Vagina (tissue), 2 donors: ENCODE measurements at regions not wholly inside any gene's neighbourhood (a gene's known extent, or its start where the extent isn't known, plus 50 kb on each side); places are given as distances from the start of the nearest gene placed in this dataset.

ENCODE experiments used
- CTCF ChIP-seq, 3 experiments: fragments of 450-650 bp in 2 of 3; fragments of 200-600 bp in 1 of 3; sonication (generic) in 1 of 3; IDR thresholded peaks; one replicate each; pipeline ENCODE4 v1.5.1; 2017 to 2019; ENCODE audit warnings: antibody characterized with exemption in 3 of 3, mild to moderate bottlenecking in 2 of 3, moderate library complexity in 2 of 3
- POLR2AphosphoS5 ChIP-seq, 2 donors: sonication (generic); formaldehyde crosslinking; IDR thresholded peaks; one replicate each; pipeline ENCODE4 v1.9.0; 2017; ENCODE audit warnings: antibody characterized with exemption in 2 of 2, mild to moderate bottlenecking in 2 of 2, low read depth in 1 of 2; ENCODE audit not compliant: insufficient read depth in 1 of 2

- TF ChIP-seq CTCF (IDR thresholded peaks at IDR 0.05) (no peak), POLR2AphosphoS5 (IDR thresholded peaks at IDR 0.05; ENCODE audit: insufficient read depth in 1 of 2, low read depth in 1 of 2) (no peak)
Measured at GRCh38 chr18:11429876-11430275, 179.5 kb upstream of the SLC35G4 start.
